H4 (cell line): ENCODE measurements at regions not wholly inside any gene's neighbourhood (a gene's known extent, or its start where the extent isn't known, plus 50 kb on each side); places are given as distances from the start of the nearest gene placed in this dataset.
A peak's percentile ranks its signal among the peaks of the same experiment; 100 is the strongest.
"Not testable (repeated sequence)": the region's sequence is repeated elsewhere in the genome, so short reads cannot be mapped to it uniquely, and the experiment has no call there.

Experiments used
- DNase-seq: peaks from one replicate; pipeline ENCODE4 v3.0.0-alpha.2; 2015; ENCODE audit warnings: low spot score

GRCh38 chr14:94836849-94837248, 66.9 kb upstream of the GSC start:
- no peak for DNase-seq

GRCh38 chr14:94833633-94834032, 63.7 kb upstream of the GSC start:
- no peak for DNase-seq

- DNase-seq = no peak
These were observed 61.2 kb upstream of the GSC start for GRCh38 chr14:94831085-94831484.

- no peak for DNase-seq
These were observed 58.0 kb upstream of the GSC start for GRCh38 chr14:94827711-94828447.

GRCh38 chr14:94826774-94827173, 56.9 kb upstream of the GSC start:
- no peak for DNase-seq

- DNase-seq = peak; percentile 89
These were observed 53.8 kb upstream of the GSC start for GRCh38 chr14:94823556-94824341.

- no peak for DNase-seq
These were observed 51.8 kb upstream of the GSC start for GRCh38 chr14:94821705-94822104.

GRCh38 chr14:94820932-94821331, 51.0 kb upstream of the GSC start:
- DNase-seq = not testable (repeated sequence)
